ENCODE measurements at regions not wholly inside any gene's neighbourhood (a gene's known extent, or its start where the extent isn't known, plus 50 kb on each side); places are given as distances from the start of the nearest gene placed in this dataset.

DNA sequence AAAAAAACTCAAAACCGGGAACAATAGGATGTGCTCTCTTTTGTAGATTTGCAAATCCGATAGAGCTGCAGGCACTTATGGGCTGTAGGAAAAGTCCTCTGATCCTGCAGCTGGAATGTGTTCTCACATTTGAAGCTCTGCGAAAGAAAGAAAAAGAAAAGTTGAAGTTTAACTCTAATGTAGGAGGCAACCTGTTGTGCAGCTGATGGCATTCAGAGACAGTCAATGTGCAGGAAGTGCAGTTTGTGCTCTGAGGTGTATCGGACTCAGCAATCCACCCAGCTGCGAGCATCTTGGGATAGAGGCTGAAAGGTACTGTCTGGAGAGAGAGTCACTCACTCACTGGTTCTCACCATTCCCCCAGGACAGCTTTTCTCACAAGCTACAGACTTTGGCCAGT lies 339.2 kb downstream of the AGTPBP1 start:
- DNase-seq, result no peak
- no peak overlapping the region for H3K27ac ChIP-seq (ENCODE audit: low read length)
- H3K9ac ChIP-seq (ENCODE audit: low read length), result no peak overlapping the region
- CTCF ChIA-PET, result no interaction called here
- H3K27me3 ChIP-seq (ENCODE audit: low read length), result no peaks in the 10 kb centered on the region
- no peak overlapping the region for H3K4me3 ChIP-seq (ENCODE audit: low read length)
- no peaks in the 10 kb centered on the region for H3F3A ChIP-seq (ENCODE audit: low read length, unreplicated experiment)
- no peaks in the 10 kb centered on the region for H3K36me3 ChIP-seq (ENCODE audit: low read depth, low read length)
- H3K9me3 ChIP-seq (ENCODE audit: low read length), result no peaks in the 10 kb centered on the region
- H3K79me2 ChIP-seq (ENCODE audit: low read length), result no peaks in the 10 kb centered on the region
- no peak overlapping the region for H3K4me2 ChIP-seq (ENCODE audit: low read length)
- H2AFZ ChIP-seq (ENCODE audit: low read length), result no peak overlapping the region
- ATAC-seq, result peak; percentile 22; the same call in 1 of the 2 replicates
- no peaks in the 10 kb centered on the region for H4K20me1 ChIP-seq (ENCODE audit: low read length)
- peaks cover 5% of the 10 kb centered on the region; the same call in 1 of the 2 replicates for H3K4me1 ChIP-seq (ENCODE audit: insufficient read depth, low read length)
- H3K9me2 ChIP-seq (replicated peaks; ENCODE audit: low read length), result no peaks in the 10 kb centered on the region
- TF ChIP-seq CTCF (conservative IDR thresholded peaks at IDR 0.05; ENCODE audit: low read depth, low read length) (no peak), EZH2phosphoT487 (IDR thresholded peaks at IDR 0.05; ENCODE audit: borderline replicate concordance, low read length) (no peak), EZH2 (IDR thresholded peaks at IDR 0.05; ENCODE audit: low read length, unreplicated experiment) (no peak)
- intact Hi-C loops (cut with micrococcal nuclease), result no loop called here
- POLR2A ChIA-PET (ENCODE audit: unreplicated experiment), result no interaction called here
- no TSS peak for BruUV-seq (replicated peaks)

GRCh38 chr9:85401998-85402397 lies 339.8 kb downstream of the AGTPBP1 start:
- ATAC-seq (peak; percentile 43; the same call in 1 of the 2 replicates), DNase-seq (peak; percentile 38)
- Histone ChIP-seq H3K36me3 (ENCODE audit: low read depth, low read length) (no peaks in the 10 kb centered on the region), H3K27me3 (ENCODE audit: low read length) (no peaks in the 10 kb centered on the region), H3K79me2 (ENCODE audit: low read length) (no peaks in the 10 kb centered on the region), H4K20me1 (ENCODE audit: low read length) (no peaks in the 10 kb centered on the region), H3K4me3 (ENCODE audit: low read length) (no peak overlapping the region), H3K27ac (ENCODE audit: low read length) (no peak overlapping the region), H3K9ac (ENCODE audit: low read length) (no peak overlapping the region), H3K9me3 (ENCODE audit: low read length) (no peaks in the 10 kb centered on the region), H2AFZ (ENCODE audit: low read length) (no peak overlapping the region), H3K4me1 (ENCODE audit: insufficient read depth, low read length) (peaks cover 5% of the 10 kb centered on the region; the same call in 1 of the 2 replicates), H3K9me2 (replicated peaks; ENCODE audit: low read length) (no peaks in the 10 kb centered on the region), H3K4me2 (ENCODE audit: low read length) (no peak overlapping the region), H3F3A (ENCODE audit: low read length, unreplicated experiment) (no peaks in the 10 kb centered on the region)
- no TSS peak for BruUV-seq (replicated peaks)
- TF ChIP-seq EZH2 (IDR thresholded peaks at IDR 0.05; ENCODE audit: low read length, unreplicated experiment) (no peak), EZH2phosphoT487 (IDR thresholded peaks at IDR 0.05; ENCODE audit: borderline replicate concordance, low read length) (no peak), CTCF (conservative IDR thresholded peaks at IDR 0.05; ENCODE audit: low read depth, low read length) (no peak)
- CTCF ChIA-PET, result no interaction called here
- intact Hi-C loops (cut with micrococcal nuclease), result no loop called here
- POLR2A ChIA-PET (ENCODE audit: unreplicated experiment), result no interaction called here

GRCh38 chr9:85397005-85397404 lies 344.7 kb downstream of the AGTPBP1 start:
- no peaks in the 10 kb centered on the region for H3F3A ChIP-seq (ENCODE audit: low read length, unreplicated experiment)
- POLR2A ChIA-PET (ENCODE audit: unreplicated experiment), result no interaction called here
- DNase-seq (no peak), ATAC-seq (no peak)
- no peak for TF ChIP-seq EZH2phosphoT487 (IDR thresholded peaks at IDR 0.05; ENCODE audit: borderline replicate concordance, low read length)
- TF ChIP-seq EZH2 (IDR thresholded peaks at IDR 0.05; ENCODE audit: low read length, unreplicated experiment), result no peak
- no peak for TF ChIP-seq CTCF (conservative IDR thresholded peaks at IDR 0.05; ENCODE audit: low read depth, low read length)
- no peaks in the 10 kb centered on the region for H3K9me3 ChIP-seq (ENCODE audit: low read length)
- H3K9ac ChIP-seq (ENCODE audit: low read length), result no peak overlapping the region
- H3K27ac ChIP-seq (ENCODE audit: low read length), result no peak overlapping the region
- H2AFZ ChIP-seq (ENCODE audit: low read length), result no peak overlapping the region
- H3K9me2 ChIP-seq (replicated peaks; ENCODE audit: low read length), result no peaks in the 10 kb centered on the region
- H4K20me1 ChIP-seq (ENCODE audit: low read length), result no peaks in the 10 kb centered on the region
- no peaks in the 10 kb centered on the region for H3K36me3 ChIP-seq (ENCODE audit: low read depth, low read length)
- CTCF ChIA-PET, result no interaction called here
- no peaks in the 10 kb centered on the region for H3K27me3 ChIP-seq (ENCODE audit: low read length)
- no TSS peak for BruUV-seq (replicated peaks)
- H3K4me2 ChIP-seq (ENCODE audit: low read length), result no peak overlapping the region
- H3K4me1 ChIP-seq (ENCODE audit: insufficient read depth, low read length), result no peaks in the 10 kb centered on the region
- intact Hi-C loops (cut with micrococcal nuclease), result no loop called here
- H3K79me2 ChIP-seq (ENCODE audit: low read length), result no peaks in the 10 kb centered on the region
- H3K4me3 ChIP-seq (ENCODE audit: low read length), result no peak overlapping the region

Measured in PC-3 (cell line).